Immature natural killer cell (primary cell): ENCODE measurements at regions not wholly inside any gene's neighbourhood (a gene's known extent, or its start where the extent isn't known, plus 50 kb on each side); places are given as distances from the start of the nearest gene placed in this dataset.
"Not testable (repeated sequence)": the region's sequence is repeated elsewhere in the genome, so short reads cannot be mapped to it uniquely, and the experiment has no call there.

Source experiments
- DNase-seq, 3 donors: peaks; one replicate each; pipeline ENCODE4 v3.0.0; 2022; ENCODE audit warnings: mixed read lengths in 1 of 3
- H3K27ac Mint-ChIP-seq, 6 donors: one replicate each; pipeline ENCODE4 v1.8.0; 2020; ENCODE audit warnings: mixed read lengths in 6 of 6, mild to moderate bottlenecking in 5 of 6, inconsistent platforms in 4 of 6, moderate library complexity in 3 of 6
- H3K27me3 Mint-ChIP-seq, 3 donors: one replicate each; pipeline ENCODE4 v1.8.0; 2020 to 2021; ENCODE audit warnings: low read depth in 3 of 3, mild to moderate bottlenecking in 3 of 3, mixed read lengths in 3 of 3, moderate library complexity in 3 of 3, inconsistent platforms in 1 of 3
- H3K36me3 Mint-ChIP-seq, 3 donors: one replicate each; pipeline ENCODE4 v1.8.0; 2020; ENCODE audit warnings: mixed read lengths in 3 of 3, inconsistent platforms in 2 of 3, mild to moderate bottlenecking in 2 of 3
- H3K4me1 Mint-ChIP-seq, 2 donors: one replicate each; pipeline ENCODE4 v1.8.0; 2020; ENCODE audit warnings: inconsistent platforms in 2 of 2, mild to moderate bottlenecking in 2 of 2, mixed read lengths in 2 of 2, moderate library complexity in 1 of 2
- H3K4me3 Mint-ChIP-seq, 5 donors: one replicate each; pipeline ENCODE4 v1.8.0; 2020; ENCODE audit warnings: mild to moderate bottlenecking in 5 of 5, mixed read lengths in 5 of 5, inconsistent platforms in 3 of 5, moderate library complexity in 3 of 5
- H3K9me3 Mint-ChIP-seq, 6 donors: one replicate each; pipeline ENCODE4 v1.8.0; 2020; ENCODE audit warnings: mild to moderate bottlenecking in 6 of 6, mixed read lengths in 6 of 6, inconsistent platforms in 4 of 6, moderate library complexity in 3 of 6

DNA sequence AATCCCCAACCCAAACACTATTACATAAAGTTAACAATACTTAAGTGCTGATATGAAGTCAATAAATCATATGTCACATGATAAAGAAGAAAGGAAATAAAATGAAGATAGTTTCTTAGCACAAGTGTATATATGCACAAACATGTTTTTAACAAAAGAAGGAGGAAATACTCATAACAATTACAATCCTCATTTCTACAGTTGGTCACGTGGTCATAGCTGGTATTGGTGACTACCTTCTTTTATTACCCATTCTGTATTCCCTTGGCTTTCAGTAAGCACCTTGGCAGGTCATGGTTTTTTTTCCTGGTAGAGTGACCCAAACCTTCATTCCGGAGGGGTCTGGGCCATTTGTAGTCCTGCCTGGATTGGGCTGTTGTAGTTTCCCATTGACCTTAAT lies 137.1 kb upstream of the KCND3 start:
- no peak for DNase-seq
- Mint-ChIP-seq H3K36me3 (no peaks in the 10 kb centered on the region), H3K27me3 (peaks cover 4 to 6% (median 5%) of the 10 kb centered on the region in 3 donors), H3K27ac (no peak overlapping the region), H3K4me3 (no peak overlapping the region), H3K9me3 (no peaks in the 10 kb centered on the region), H3K4me1 (no peaks in the 10 kb centered on the region)

DNA sequence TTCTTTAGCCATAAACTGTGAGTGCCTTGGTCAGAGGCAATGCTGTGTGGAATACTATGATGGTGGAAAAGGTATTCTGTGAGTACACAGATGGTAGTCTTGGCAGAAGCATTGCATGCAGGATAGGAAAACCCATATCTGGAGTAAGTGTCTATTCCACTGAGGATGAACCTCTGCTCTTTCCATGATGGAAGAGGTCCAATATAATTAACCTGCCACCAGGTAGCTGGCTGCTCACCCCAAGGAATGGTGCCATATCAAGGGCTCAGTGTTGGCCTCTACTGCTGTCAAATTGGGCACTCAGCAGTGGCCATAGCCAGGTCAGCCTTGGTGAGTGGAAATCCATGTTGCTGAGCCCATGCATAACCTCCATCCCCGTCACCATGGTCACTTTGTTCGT lies 138.1 kb upstream of the KCND3 start:
- not testable (repeated sequence) for H3K27me3 Mint-ChIP-seq, H3K36me3 Mint-ChIP-seq, H3K4me1 Mint-ChIP-seq, H3K4me3 Mint-ChIP-seq, DNase-seq, H3K27ac Mint-ChIP-seq, H3K9me3 Mint-ChIP-seq

DNA sequence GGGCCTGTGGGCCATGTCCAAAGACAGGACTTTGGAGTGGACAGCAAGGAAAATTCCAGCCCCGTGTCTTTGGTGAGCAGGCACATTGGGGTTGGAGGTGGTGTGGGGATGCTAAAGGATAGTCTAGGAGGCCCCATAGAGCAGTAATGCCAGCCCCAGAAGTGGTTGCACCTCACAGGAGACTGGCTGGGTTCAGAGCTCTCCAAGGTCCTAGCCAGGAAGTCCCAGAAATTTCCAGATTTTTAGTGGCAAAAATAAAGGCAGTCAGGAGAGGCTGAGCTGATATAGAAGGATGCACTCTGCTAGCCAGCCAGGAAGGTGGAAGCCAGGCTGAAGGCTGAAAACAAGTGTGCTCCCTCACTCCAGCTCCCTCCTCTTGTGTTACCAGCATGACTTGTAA lies 144.0 kb upstream of the KCND3 start:
- no peaks in the 10 kb centered on the region for H3K36me3 Mint-ChIP-seq
- no peak overlapping the region for H3K4me3 Mint-ChIP-seq
- H3K9me3 Mint-ChIP-seq, result no peaks in the 10 kb centered on the region
- no peaks in the 10 kb centered on the region for H3K4me1 Mint-ChIP-seq
- no peak overlapping the region for H3K27ac Mint-ChIP-seq
- DNase-seq, result no peak
- peaks cover 2 to 7% (median 6%) of the 10 kb centered on the region in 3 donors for H3K27me3 Mint-ChIP-seq

DNA sequence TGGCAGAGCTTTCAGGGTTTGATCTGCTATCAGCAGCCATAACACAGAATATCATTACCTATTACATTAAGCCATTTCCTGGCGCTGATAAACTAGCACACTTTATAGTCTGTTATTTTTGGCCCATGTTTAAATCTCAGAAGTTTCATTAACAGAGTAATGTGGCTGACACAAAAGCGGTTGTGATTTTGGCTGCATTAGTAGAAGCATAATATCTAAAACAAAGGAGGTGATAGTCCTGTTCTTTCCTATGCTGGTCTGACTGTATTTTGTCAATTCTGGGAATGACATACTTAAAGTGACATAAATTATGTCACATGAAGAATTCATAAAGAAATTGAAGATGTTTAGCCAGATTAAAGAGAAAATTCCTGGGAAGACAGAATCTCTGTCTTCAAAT lies 151.3 kb upstream of the KCND3 start:
- Mint-ChIP-seq H3K36me3 (no peaks in the 10 kb centered on the region), H3K4me1 (no peaks in the 10 kb centered on the region), H3K27ac (no peak overlapping the region), H3K9me3 (no peaks in the 10 kb centered on the region), H3K27me3 (peaks cover 3 to 9% (median 4%) of the 10 kb centered on the region in 3 donors), H3K4me3 (no peak overlapping the region)
- DNase-seq, result no peak

DNA sequence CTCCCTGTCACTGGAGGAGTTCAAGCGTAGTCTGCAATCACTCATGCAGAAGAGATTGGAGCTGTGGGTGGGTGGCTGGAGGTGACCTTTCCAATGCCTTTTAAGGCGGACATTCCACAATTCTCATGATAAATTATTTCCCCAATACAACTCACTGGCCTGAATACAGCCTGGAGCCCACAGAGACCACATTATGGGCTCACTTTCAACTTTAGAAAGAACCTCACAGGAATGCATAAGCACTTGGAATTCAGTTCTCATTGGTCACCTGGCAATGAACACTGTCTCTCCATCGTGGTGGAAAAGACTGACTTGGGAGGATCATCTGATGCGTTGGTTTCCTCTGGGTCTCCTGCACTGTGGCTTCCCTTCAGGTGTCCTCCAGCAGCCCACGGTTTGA lies 151.8 kb upstream of the KCND3 start:
- DNase-seq, result no peak
- H3K4me1 Mint-ChIP-seq, result no peaks in the 10 kb centered on the region
- no peaks in the 10 kb centered on the region for H3K9me3 Mint-ChIP-seq
- H3K27me3 Mint-ChIP-seq, result peaks cover 3 to 12% (median 4%) of the 10 kb centered on the region in 3 donors
- no peak overlapping the region for H3K4me3 Mint-ChIP-seq
- no peak overlapping the region for H3K27ac Mint-ChIP-seq
- no peaks in the 10 kb centered on the region for H3K36me3 Mint-ChIP-seq

DNA sequence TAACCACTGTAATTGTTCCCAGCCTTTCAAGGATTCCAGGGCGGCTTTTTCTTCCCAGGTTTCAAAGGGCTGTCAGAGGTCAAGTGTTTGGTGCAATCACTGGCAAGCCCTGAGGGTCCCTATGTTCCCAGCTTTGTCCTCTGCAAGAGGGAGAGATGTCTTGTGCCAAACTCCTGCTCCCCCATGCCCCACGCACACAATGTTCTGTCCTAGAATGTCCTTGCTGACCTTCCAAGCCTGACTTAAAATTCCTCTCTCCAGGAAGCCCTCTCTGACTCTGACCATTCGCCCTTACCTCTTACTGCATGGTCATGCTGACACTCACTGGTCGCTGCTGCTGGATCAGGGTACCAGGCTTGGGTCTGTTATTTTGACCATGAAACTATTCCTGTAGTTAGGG lies 152.5 kb upstream of the KCND3 start:
- no peak for DNase-seq
- no peaks in the 10 kb centered on the region for H3K4me1 Mint-ChIP-seq

DNA sequence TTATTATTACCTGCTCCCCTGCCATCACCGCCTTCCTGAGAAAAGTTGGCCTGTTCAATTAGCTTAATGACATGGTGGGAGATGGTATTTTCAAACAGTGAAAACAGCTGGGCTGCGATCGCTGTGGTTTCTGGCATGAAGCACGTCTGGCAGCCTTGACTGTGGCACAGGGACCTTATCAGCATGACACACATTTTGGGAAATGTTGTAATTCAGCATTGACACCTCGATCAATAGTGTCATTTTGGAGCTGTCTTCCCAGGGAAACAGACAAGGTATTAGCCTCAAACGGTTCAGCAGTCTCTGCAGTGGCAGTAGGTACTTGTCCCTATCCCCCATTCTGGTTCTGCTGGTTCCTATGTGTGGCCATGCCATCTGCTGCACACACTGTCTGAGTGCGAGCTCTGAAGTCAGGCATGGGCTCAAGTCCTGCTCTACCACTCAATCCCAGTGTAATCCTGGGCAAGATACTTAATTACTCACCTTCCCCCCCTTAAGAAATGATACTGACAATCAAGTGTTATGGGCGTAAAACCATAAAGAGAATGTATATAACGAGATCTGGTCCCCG lies 154.5 kb upstream of the KCND3 start:
- no peaks in the 10 kb centered on the region for H3K4me1 Mint-ChIP-seq
- no peak overlapping the region for H3K27ac Mint-ChIP-seq
- peaks cover 0 to 10% (median 6%) of the 10 kb centered on the region in 3 donors for H3K27me3 Mint-ChIP-seq
- no peak for DNase-seq
- peaks cover 0 to 10% (median 5%) of the 10 kb centered on the region in 3 donors for H3K36me3 Mint-ChIP-seq
- H3K4me3 Mint-ChIP-seq, result no peak overlapping the region
- peaks cover 0 to 11% (median under 1%) of the 10 kb centered on the region in 6 donors for H3K9me3 Mint-ChIP-seq

More for the DNA sequence above, 152.5 kb upstream of the KCND3 start:
- Mint-ChIP-seq H3K9me3 (no peaks in the 10 kb centered on the region), H3K27me3 (peaks cover 3 to 11% (median 4%) of the 10 kb centered on the region in 3 donors), H3K27ac (no peak overlapping the region), H3K36me3 (no peaks in the 10 kb centered on the region), H3K4me3 (no peak overlapping the region)

DNA sequence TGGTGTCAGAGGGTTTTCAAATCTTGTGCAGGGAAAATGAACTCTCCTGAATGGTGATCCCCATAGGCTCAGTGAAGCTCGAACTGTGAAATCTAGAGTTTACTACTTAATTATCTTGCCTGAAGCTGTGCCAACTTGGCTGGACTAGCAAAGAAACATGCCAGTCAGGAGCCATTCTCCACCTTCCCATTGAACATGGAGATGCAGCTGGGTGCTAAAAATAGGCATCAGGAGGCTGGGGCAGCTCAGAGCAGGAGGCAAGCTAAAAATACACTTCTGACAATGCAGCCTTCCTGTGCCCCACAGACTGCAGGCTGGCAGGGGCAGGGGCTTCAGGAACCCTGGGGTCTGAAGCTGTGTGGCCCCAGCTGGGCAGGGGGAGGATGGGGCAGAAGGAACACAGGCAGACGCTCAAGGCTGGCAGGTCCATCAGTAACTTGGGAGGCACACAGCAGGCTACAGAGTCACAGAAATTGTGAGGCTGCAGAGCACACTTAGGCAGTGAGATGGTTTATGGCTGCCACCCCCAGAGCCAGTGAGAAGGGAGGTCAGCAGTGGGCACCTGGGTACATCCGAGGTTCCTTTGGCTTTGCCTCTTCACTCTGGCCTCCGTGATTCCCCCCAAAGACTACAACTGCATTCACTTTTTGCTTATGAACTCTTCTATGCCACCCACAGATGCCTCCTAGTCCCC lies 155.4 kb upstream of the KCND3 start:
- H3K9me3 Mint-ChIP-seq, result peaks cover 0 to 16% (median under 1%) of the 10 kb centered on the region in 6 donors
- H3K4me1 Mint-ChIP-seq, result no peaks in the 10 kb centered on the region
- H3K27me3 Mint-ChIP-seq, result peaks cover 0 to 10% (median 6%) of the 10 kb centered on the region in 3 donors
- H3K27ac Mint-ChIP-seq, result no peak overlapping the region
- peaks cover 0 to 10% (median 5%) of the 10 kb centered on the region in 3 donors for H3K36me3 Mint-ChIP-seq
- no peak overlapping the region for H3K4me3 Mint-ChIP-seq
- DNase-seq, result no peak

DNA sequence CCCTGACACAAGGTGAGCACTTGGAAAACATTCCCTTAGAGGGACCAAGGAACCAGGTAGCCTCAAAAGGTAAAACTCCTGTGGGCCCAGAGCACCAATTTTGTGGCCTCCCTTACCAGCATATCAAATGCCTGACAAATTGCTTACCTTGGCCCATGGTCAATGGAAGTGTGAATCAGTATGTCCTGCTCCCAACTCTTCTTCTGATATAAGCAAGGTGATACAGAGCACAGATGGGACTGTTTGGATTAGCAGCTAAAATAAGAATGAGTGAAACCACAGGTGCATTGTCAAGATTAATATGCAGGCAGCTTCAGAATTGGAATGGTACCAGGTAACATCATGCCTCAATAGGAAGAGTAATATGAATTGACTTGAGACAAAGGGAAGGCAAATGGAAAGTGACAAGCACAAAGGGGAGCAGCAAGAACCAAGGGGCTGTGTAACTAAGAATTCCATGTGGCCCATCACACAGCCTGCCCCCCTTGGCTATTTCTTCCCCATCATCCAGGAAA lies 156.8 kb upstream of the KCND3 start:
- Mint-ChIP-seq H3K36me3 (peaks cover 0 to 10% (median 5%) of the 10 kb centered on the region in 3 donors), H3K9me3 (peaks cover 0 to 26% (median 4%) of the 10 kb centered on the region in 6 donors), H3K27me3 (peaks cover 2 to 10% (median 6%) of the 10 kb centered on the region in 3 donors)

DNA sequence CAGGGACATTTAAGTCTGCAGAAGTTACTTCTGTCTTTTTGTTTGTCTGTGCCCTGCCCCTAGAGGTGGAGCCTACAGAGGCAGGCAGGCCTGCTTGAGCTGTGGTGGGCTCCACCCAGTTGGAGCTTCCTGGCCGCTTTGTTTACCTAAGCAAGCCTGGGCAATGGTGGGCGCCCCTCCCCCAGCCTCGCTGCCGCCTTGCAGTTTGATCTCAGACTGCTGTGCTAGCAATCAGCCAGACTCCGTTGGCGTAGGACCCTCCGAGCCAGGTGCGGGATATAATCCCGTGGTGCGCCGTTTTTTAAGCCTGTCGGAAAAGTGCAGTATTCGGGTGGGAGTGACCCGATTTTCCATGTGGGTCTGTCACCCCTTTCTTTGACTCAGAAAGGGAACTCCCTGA lies 170.7 kb upstream of the KCND3 start:
- H3K27ac Mint-ChIP-seq, H3K4me3 Mint-ChIP-seq, H3K36me3 Mint-ChIP-seq, H3K4me1 Mint-ChIP-seq, DNase-seq, H3K27me3 Mint-ChIP-seq: not testable (repeated sequence)
- H3K9me3 Mint-ChIP-seq, result peaks cover 0 to 11% (median 4%) of the 10 kb centered on the region in 6 donors

More for the DNA sequence above, 156.8 kb upstream of the KCND3 start:
- Mint-ChIP-seq H3K27ac (no peak overlapping the region), H3K4me3 (no peak overlapping the region), H3K4me1 (no peaks in the 10 kb centered on the region)
- no peak for DNase-seq

DNA sequence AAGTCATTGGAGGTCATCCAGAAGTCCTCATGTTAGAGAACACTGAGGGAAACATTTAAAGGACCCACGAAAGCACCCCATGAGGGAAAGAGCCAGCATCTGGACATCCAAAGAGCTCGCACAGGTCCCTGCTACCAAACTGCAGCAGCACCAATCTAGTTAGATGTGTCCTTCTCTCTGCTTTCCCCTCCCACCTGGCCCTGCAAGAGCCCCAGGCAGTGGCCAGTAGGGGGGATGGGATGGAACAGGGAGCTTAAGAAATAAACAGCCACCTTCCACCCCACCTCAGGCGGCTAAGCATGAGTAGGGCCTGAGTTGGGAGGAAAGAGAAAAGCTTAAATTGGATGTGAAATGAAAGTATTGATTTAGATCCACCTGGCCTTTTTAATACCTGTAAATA lies 175.9 kb upstream of the KCND3 start:
- Mint-ChIP-seq H3K4me1 (no peaks in the 10 kb centered on the region), H3K27ac (no peak overlapping the region), H3K4me3 (no peak overlapping the region), H3K36me3 (no peaks in the 10 kb centered on the region), H3K27me3 (peaks cover 0 to 5% (median 5%) of the 10 kb centered on the region in 3 donors), H3K9me3 (peaks cover 0 to 11% (median 4%) of the 10 kb centered on the region in 6 donors)
- DNase-seq, result no peak

DNA sequence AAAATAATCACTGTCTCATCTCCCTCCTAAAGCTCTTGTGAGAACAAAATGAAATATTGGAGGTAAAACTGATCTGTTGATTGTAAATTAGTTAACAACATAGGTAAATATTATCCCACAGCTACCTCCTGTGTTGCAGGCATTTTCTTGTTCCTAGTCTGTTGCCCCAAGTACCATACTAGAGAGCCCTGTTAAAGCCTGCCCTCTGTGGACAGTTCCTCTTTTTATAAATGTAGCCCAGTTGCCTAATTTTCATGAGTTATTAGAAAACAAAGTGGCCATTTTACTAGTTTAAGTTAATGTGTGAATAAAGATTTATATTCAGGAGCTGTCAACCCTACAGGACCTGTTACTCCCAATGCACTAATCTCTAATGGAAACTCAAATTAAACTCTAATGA lies 180.0 kb upstream of the KCND3 start:
- Mint-ChIP-seq H3K27me3 (peaks cover 0 to 6% (median 4%) of the 10 kb centered on the region in 3 donors), H3K4me1 (no peaks in the 10 kb centered on the region), H3K4me3 (no peak overlapping the region), H3K9me3 (peaks cover 0 to 2% (median 0%) of the 10 kb centered on the region in 6 donors), H3K27ac (no peak overlapping the region), H3K36me3 (no peaks in the 10 kb centered on the region)
- no peak for DNase-seq

DNA sequence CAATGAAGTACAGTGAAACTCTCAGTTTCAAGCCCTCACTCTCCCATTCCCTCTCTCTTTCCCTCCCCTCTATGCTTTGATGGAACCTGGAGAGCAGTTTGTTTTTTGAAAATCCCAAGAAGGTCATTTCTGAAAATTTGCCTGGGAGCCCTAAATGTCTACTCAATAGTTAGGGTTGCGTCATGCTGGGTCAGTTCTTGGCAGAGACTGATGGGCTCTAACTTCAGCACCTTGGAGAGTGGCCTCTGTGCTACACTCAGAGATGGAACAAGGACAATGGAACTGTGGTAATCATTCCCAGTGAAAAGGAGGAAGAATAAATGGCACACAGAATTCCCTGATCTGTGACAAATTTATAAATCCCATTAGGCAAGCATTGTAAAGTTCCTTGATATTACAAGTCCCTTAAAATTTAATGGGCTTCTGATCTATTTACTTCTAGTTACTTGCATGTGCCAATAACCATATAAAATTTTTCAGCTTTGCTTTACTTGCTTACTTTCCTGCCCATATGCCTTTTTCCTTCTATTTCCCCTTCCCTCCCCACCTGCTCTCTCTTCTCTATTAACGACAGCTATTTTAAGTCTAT lies 182.9 kb upstream of the KCND3 start:
- Mint-ChIP-seq H3K4me3 (no peak overlapping the region), H3K27me3 (peaks cover 3 to 6% (median 4%) of the 10 kb centered on the region in 3 donors), H3K4me1 (no peaks in the 10 kb centered on the region), H3K27ac (no peak overlapping the region), H3K9me3 (peaks cover 0 to 2% (median 0%) of the 10 kb centered on the region in 6 donors), H3K36me3 (no peaks in the 10 kb centered on the region)
- DNase-seq, result no peak

DNA sequence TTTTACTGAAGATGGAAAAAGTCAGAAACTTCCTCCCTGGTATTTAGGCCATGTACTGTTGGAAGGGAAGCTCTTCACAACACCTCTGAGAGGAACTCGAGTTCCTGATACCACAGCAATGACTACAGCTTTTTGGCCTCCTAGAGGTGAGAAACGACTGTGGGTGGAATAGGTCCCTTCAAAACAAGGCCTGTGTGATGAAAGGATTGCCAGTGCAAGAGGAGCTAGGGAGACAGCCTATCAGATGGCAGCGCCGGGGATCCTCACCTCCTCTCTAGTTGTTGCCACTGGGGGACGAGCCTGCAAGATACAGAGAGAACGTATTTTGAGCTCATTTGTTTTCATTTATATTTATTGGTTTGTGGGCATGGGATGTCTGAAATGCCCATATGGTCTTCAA lies 187.8 kb upstream of the KCND3 start:
- Mint-ChIP-seq H3K36me3 (no peaks in the 10 kb centered on the region), H3K9me3 (peaks cover 0 to 2% (median 0%) of the 10 kb centered on the region in 6 donors), H3K4me1 (no peaks in the 10 kb centered on the region), H3K4me3 (no peak overlapping the region), H3K27me3 (peaks cover 5 to 7% (median 6%) of the 10 kb centered on the region in 3 donors), H3K27ac (no peak overlapping the region)
- DNase-seq, result no peak
